ENCODE measurements at regions not wholly inside any gene's neighbourhood (a gene's known extent, or its start where the extent isn't known, plus 50 kb on each side); places are given as distances from the start of the nearest gene placed in this dataset.

GRCh38 chr5:135718651-135719050, 115.8 kb upstream of the SLC25A48 start:
- H3K36me3 Mint-ChIP-seq (ENCODE audit: low read depth): no peaks in the 10 kb centered on the region
- no peak overlapping the region for H3K4me3 Mint-ChIP-seq
- peaks cover 24% of the 10 kb centered on the region for H3K4me1 Mint-ChIP-seq
- peaks cover 36% of the 10 kb centered on the region for H3K27me3 Mint-ChIP-seq (ENCODE audit: low read depth)
- no peak for TF ChIP-seq CTCF (IDR thresholded peaks at IDR 0.05; ENCODE audit: unreplicated experiment in 3 of 3)
- H3K9me3 Mint-ChIP-seq: no peaks in the 10 kb centered on the region
- H3K27ac Mint-ChIP-seq: no peak overlapping the region

DNA sequence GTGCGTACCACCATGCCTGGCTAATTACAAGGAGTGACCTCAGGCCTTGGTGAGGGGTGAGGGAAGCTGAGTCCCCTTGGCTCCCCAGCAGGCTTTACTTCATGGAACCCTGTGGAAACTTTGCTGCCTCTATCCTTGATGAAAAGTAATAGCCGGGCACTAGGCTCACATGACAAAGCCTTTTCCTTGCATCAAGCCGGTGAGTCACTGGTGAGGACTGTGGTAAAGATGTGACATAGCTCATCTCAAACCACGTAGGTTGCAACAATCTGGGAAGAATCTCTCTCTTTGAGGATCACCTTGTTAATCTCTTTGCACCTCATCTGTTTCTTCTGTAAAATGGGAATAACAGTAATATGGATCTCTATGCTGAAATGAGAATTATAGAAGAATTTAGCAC, 116.3 kb upstream of the SLC25A48 start:
- no peak for TF ChIP-seq CTCF (IDR thresholded peaks at IDR 0.05; ENCODE audit: unreplicated experiment in 3 of 3)
- Mint-ChIP-seq H3K27ac (no peak overlapping the region), H3K4me1 (peaks cover 21% of the 10 kb centered on the region), H3K36me3 (ENCODE audit: low read depth) (no peaks in the 10 kb centered on the region), H3K4me3 (no peak overlapping the region), H3K27me3 (ENCODE audit: low read depth) (peaks cover 31% of the 10 kb centered on the region), H3K9me3 (no peaks in the 10 kb centered on the region)

DNA sequence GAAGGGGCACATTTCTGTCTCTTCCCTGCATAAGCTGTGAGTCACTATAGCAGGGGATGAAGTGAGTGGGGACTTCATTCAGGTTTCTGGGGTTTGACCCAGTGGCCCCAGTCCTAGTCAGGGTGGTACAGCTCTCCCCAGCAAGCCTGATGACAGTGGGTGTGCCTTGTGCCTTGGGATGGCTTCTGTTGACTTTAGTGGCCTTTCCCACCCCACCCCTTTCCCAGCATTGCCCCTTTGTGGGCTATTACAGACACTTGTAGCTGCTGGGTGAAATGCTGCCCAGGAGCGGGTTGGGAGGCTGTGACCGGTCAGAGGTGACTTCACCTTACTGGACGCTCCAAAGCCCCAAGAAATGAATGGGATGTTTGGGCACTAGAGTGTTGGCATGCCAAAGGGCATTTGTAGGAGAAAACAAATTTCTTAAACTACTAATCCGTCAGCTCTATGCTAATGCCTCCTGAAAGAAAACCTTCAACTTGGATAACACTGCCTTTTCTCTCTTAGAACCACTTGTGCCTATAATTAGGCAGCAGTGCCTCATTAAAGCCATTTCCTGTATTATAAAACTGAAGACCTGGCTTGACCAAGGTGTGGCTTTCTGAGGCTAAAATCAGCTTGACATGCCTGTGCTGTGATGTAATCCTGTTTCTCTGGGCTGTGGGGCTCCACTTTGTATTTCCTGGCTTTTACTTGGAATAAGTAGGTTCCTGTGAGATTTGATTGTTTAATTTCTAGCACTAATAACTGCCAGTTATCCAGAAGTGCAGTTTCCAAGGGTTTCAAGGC, 119.0 kb upstream of the SLC25A48 start:
- no peaks in the 10 kb centered on the region for H3K9me3 Mint-ChIP-seq
- no peak overlapping the region for H3K4me3 Mint-ChIP-seq
- H3K27me3 Mint-ChIP-seq (ENCODE audit: low read depth): peaks cover 38% of the 10 kb centered on the region
- no peaks in the 10 kb centered on the region for H3K36me3 Mint-ChIP-seq (ENCODE audit: low read depth)
- H3K4me1 Mint-ChIP-seq: peaks cover 31% of the 10 kb centered on the region
- H3K27ac Mint-ChIP-seq: no peak overlapping the region
- TF ChIP-seq CTCF (IDR thresholded peaks at IDR 0.05; ENCODE audit: unreplicated experiment in 3 of 3): no peak

GRCh38 chr5:135714126-135714894, 120.2 kb upstream of the SLC25A48 start:
- Mint-ChIP-seq H3K27me3 (ENCODE audit: low read depth) (peaks cover 37% of the 10 kb centered on the region), H3K36me3 (ENCODE audit: low read depth) (no peaks in the 10 kb centered on the region), H3K27ac (no peak overlapping the region), H3K9me3 (no peaks in the 10 kb centered on the region), H3K4me3 (no peak overlapping the region), H3K4me1 (peaks cover 41% of the 10 kb centered on the region)
- no peak for TF ChIP-seq CTCF (IDR thresholded peaks at IDR 0.05; ENCODE audit: unreplicated experiment in 3 of 3)

DNA sequence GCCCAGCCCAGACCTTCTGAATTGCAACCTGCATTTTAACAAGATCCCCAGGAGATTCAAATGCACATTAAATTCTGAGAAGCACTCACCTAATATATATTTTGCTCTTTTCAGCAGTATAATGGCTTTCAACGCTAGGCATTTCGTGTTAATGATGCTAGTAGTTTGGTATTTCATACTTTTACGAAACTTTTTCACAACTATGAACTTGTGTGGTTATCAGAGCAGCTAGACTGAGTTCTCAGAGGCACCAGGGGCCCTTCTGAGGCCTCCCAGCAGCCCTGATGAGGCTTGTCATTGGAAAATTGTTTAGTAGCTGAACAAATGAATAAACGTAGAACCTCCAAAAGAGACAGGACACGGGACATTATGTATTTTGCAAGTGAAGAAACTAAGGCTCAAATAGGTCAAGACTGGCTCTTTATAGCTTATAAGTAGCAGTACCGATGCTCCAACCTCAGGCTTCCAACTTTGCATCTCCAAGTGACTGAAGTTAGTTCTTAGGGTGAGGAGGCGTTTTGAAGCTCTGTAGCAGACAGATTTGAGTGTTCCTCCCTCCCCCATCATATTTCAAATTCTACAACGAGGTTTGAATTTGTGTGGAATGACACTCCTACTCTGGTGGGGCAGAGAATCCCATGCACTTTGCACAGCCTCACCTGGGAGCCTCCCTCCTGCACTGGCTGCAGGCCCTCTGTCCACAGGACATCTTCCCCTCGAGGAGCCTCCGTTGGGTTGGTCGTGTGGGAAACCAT, 121.1 kb upstream of the SLC25A48 start:
- peaks cover 41% of the 10 kb centered on the region for H3K4me1 Mint-ChIP-seq
- no peaks in the 10 kb centered on the region for H3K9me3 Mint-ChIP-seq
- H3K4me3 Mint-ChIP-seq: no peak overlapping the region
- TF ChIP-seq CTCF (IDR thresholded peaks at IDR 0.05; ENCODE audit: unreplicated experiment in 3 of 3): no peak
- H3K27ac Mint-ChIP-seq: no peak overlapping the region
- H3K36me3 Mint-ChIP-seq (ENCODE audit: low read depth): no peaks in the 10 kb centered on the region
- peaks cover 33% of the 10 kb centered on the region for H3K27me3 Mint-ChIP-seq (ENCODE audit: low read depth)

Measured in nephron (organoid).